Trophoblast cell (in vitro differentiated cells and primary cell): ENCODE measurements at regions not wholly inside any gene's neighbourhood (a gene's known extent, or its start where the extent isn't known, plus 50 kb on each side); places are given as distances from the start of the nearest gene placed in this dataset.

Experiments
- DNase-seq, 2 donors: peaks; one replicate each; pipeline ENCODE4 v3.0.0-alpha.2; 2016
- H2AFZ ChIP-seq: 2 replicates; pipeline ENCODE4 v1.6.1; 2013; ENCODE audit warnings: low read length, moderate library complexity, mild to moderate bottlenecking; ENCODE audit not compliant: insufficient read depth, poor library complexity
- H2AK5ac ChIP-seq: 2 replicates; pipeline ENCODE4 v1.6.1; 2013; ENCODE audit warnings: mild to moderate bottlenecking, low read length
- H2BK120ac ChIP-seq: 2 replicates; pipeline ENCODE4 v1.6.1; 2013; ENCODE audit warnings: low read length, mild to moderate bottlenecking, moderate library complexity; ENCODE audit not compliant: insufficient read depth, poor library complexity
- H2BK12ac ChIP-seq: 2 replicates; pipeline ENCODE4 v1.6.1; 2013; ENCODE audit warnings: mild to moderate bottlenecking, low read length, moderate library complexity
- H2BK5ac ChIP-seq: 2 replicates; pipeline ENCODE4 v1.6.1; 2013; ENCODE audit warnings: low read length, low read depth, moderate library complexity, mild to moderate bottlenecking; ENCODE audit not compliant: poor library complexity
- H3K14ac ChIP-seq: 2 replicates; pipeline ENCODE4 v1.6.1; 2013; ENCODE audit warnings: mild to moderate bottlenecking, low read length
- H3K18ac ChIP-seq: 2 replicates; pipeline ENCODE4 v1.6.1; 2013; ENCODE audit warnings: mild to moderate bottlenecking, low read length
- H3K23ac ChIP-seq: 2 replicates; pipeline ENCODE4 v1.6.1; 2013; ENCODE audit warnings: low read length
- H3K27ac ChIP-seq: 2 replicates; pipeline ENCODE4 v1.5.1; 2013; ENCODE audit warnings: low read depth, mild to moderate bottlenecking, inconsistent platforms, low read length, moderate library complexity
- H3K27me3 ChIP-seq: 2 replicates; pipeline ENCODE4 v1.6.1; 2013; ENCODE audit warnings: inconsistent platforms, mild to moderate bottlenecking, low read length, moderate library complexity; ENCODE audit not compliant: insufficient read depth
- H3K36me3 ChIP-seq, 2 experiments: 1 replicate in 1 of 2; 2 replicates in 1 of 2; pipeline ENCODE4 v1.6.1; 2013; ENCODE audit warnings: low read length in 2 of 2, mild to moderate bottlenecking in 2 of 2, moderate library complexity in 1 of 2; ENCODE audit not compliant: insufficient read depth in 2 of 2, control insufficient read depth in 1 of 2
- H3K4ac ChIP-seq: 2 replicates; pipeline ENCODE4 v1.6.1; 2013; ENCODE audit warnings: low read depth, mild to moderate bottlenecking, low read length, moderate library complexity
- H3K4me1 ChIP-seq, 2 experiments: 1 replicate in 1 of 2; 2 replicates in 1 of 2; pipeline ENCODE4 v1.6.1; 2013; ENCODE audit warnings: low read length in 2 of 2, mild to moderate bottlenecking in 2 of 2, moderate library complexity in 1 of 2; ENCODE audit not compliant: insufficient read depth in 2 of 2, control insufficient read depth in 1 of 2
- H3K4me2 ChIP-seq: 2 replicates; pipeline ENCODE4 v1.6.1; 2013; ENCODE audit warnings: inconsistent platforms, mild to moderate bottlenecking, low read length, moderate library complexity
- H3K4me3 ChIP-seq: 2 replicates; pipeline ENCODE4 v1.5.1; 2013; ENCODE audit warnings: mild to moderate bottlenecking, low read depth, low read length, inconsistent platforms
- H3K79me1 ChIP-seq: one replicate; pipeline ENCODE4 v1.6.1; 2013; ENCODE audit warnings: low read length
- H3K79me2 ChIP-seq: 2 replicates; pipeline ENCODE4 v1.6.1; 2013; ENCODE audit warnings: low read length, mild to moderate bottlenecking; ENCODE audit not compliant: control insufficient read depth, insufficient read depth, poor library complexity
- H3K9ac ChIP-seq: 2 replicates; pipeline ENCODE4 v1.6.1; 2013; ENCODE audit warnings: mild to moderate bottlenecking, low read length
- H3K9me3 ChIP-seq: 2 replicates; pipeline ENCODE4 v1.6.1; 2013; ENCODE audit warnings: low read depth, mild to moderate bottlenecking, control low read depth, inconsistent platforms, low read length; ENCODE audit not compliant: insufficient read depth
- H4K12ac ChIP-seq: 2 replicates; pipeline ENCODE4 v1.6.1; 2013; ENCODE audit warnings: low read depth, mild to moderate bottlenecking, low read length, moderate library complexity
- H4K8ac ChIP-seq: 2 replicates; pipeline ENCODE4 v1.6.1; 2013; ENCODE audit warnings: low read depth, mild to moderate bottlenecking, low read length, moderate library complexity
- H4K91ac ChIP-seq: one replicate; pipeline ENCODE4 v1.6.1; 2013; ENCODE audit warnings: low read depth, mild to moderate bottlenecking, low read length, moderate library complexity
- WGBS: extraction: QIAGEN DNeasy Blood & Tissue Kit; methylation state at CpG from one replicate; pipeline ENCODE4 v1.1.7; 2013; ENCODE audit warnings: missing lambda C conversion rate; ENCODE audit not compliant: insufficient read length, insufficient coverage; ENCODE audit errors: extremely low coverage; 5-methylcytosine and 5-hydroxymethylcytosine counted together

GRCh38 chr6:121994919-121995318 is 404.5 kb upstream of the HSF2 start:
- Histone ChIP-seq H2AFZ (no peak overlapping the region), H4K12ac (no peak overlapping the region), H3K18ac (no peak overlapping the region), H3K9ac (no peak overlapping the region), H3K4me2 (no peak overlapping the region), H2BK120ac (no peak overlapping the region), H3K4me1 (no peaks in the 10 kb centered on the region), H3K4ac (no peak overlapping the region), H3K4me3 (no peak overlapping the region), H3K36me3 (no peaks in the 10 kb centered on the region), H3K79me2 (no peaks in the 10 kb centered on the region), H2BK12ac (no peak overlapping the region), H3K14ac (no peak overlapping the region), H3K27ac (no peak overlapping the region), H3K27me3 (no peaks in the 10 kb centered on the region), H3K23ac (no peak overlapping the region), H3K9me3 (peaks cover 2% of the 10 kb centered on the region), H4K8ac (no peak overlapping the region), H2BK5ac (no peak overlapping the region), H3K79me1 (no peaks in the 10 kb centered on the region), H4K91ac (no peak overlapping the region), H2AK5ac (no peak overlapping the region)
- no CpG with 5 or more reads among the region's 1 CpG for WGBS
- DNase-seq, result no peak

GRCh38 chr6:121998631-121999030 is 400.8 kb upstream of the HSF2 start:
- Histone ChIP-seq H4K91ac (no peak overlapping the region), H3K4ac (no peak overlapping the region), H3K9me3 (no peaks in the 10 kb centered on the region)

DNA sequence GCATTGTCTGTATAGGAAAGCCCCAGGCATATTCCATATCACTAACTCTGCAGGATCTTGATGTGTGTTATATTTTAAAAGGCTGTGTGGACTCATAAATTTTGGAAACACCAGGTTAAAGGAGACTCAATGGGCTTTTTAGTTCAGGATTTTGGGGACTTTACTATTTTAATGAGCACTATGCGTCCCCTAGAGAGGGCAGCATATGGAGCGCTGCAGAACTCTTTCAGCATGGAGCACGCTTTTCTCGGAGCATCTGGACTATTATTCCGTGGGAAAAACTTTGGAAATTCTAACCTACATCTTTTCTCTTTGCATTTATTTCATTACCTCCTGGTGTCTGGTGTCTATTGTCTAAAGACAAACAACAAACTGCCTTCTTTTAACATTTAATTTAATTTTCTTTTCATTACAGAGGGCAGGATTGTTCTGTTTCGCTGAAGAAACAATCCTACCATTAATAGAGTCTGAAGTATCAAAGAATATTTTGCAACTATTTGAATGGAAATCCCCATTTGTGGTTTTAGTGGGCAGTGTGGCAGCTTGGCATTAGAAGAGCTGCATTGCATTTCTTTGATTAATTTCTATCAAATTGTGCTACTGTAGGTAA is 399.9 kb upstream of the HSF2 start:
- Histone ChIP-seq H2AK5ac (no peak overlapping the region), H3K9me3 (no peaks in the 10 kb centered on the region), H3K4me2 (no peak overlapping the region), H3K18ac (no peak overlapping the region), H2AFZ (no peak overlapping the region), H3K79me1 (no peaks in the 10 kb centered on the region), H3K23ac (no peak overlapping the region), H3K14ac (no peak overlapping the region), H3K79me2 (no peaks in the 10 kb centered on the region), H3K4ac (no peak overlapping the region), H3K36me3 (no peaks in the 10 kb centered on the region), H2BK5ac (no peak overlapping the region), H3K4me1 (no peaks in the 10 kb centered on the region), H4K12ac (no peak overlapping the region), H3K9ac (no peak overlapping the region), H3K27ac (no peak overlapping the region), H3K27me3 (no peaks in the 10 kb centered on the region), H3K4me3 (no peak overlapping the region), H4K8ac (no peak overlapping the region), H4K91ac (no peak overlapping the region), H2BK120ac (no peak overlapping the region), H2BK12ac (no peak overlapping the region)
- DNase-seq, result no peak
- no CpG with 5 or more reads among the region's 6 CpGs for WGBS

More at GRCh38 chr6:121998631-121999030, 400.8 kb upstream of the HSF2 start:
- H3K4me3 ChIP-seq, result no peak overlapping the region
- H2AFZ ChIP-seq, result no peak overlapping the region
- H4K8ac ChIP-seq, result no peak overlapping the region
- WGBS, result no CpG with 5 or more reads among the region's 2 CpGs
- no peak overlapping the region for H2BK12ac ChIP-seq
- no peak overlapping the region for H3K18ac ChIP-seq
- H3K27ac ChIP-seq, result no peak overlapping the region
- H2AK5ac ChIP-seq, result no peak overlapping the region
- no peaks in the 10 kb centered on the region for H3K4me1 ChIP-seq
- no peaks in the 10 kb centered on the region for H3K79me1 ChIP-seq
- no peak overlapping the region for H2BK120ac ChIP-seq
- no peaks in the 10 kb centered on the region for H3K36me3 ChIP-seq
- DNase-seq, result no peak
- H3K23ac ChIP-seq, result no peak overlapping the region
- H3K4me2 ChIP-seq, result no peak overlapping the region
- H3K9ac ChIP-seq, result no peak overlapping the region
- H2BK5ac ChIP-seq, result no peak overlapping the region
- no peak overlapping the region for H4K12ac ChIP-seq
- H3K27me3 ChIP-seq, result no peaks in the 10 kb centered on the region
- no peaks in the 10 kb centered on the region for H3K79me2 ChIP-seq
- no peak overlapping the region for H3K14ac ChIP-seq

DNA sequence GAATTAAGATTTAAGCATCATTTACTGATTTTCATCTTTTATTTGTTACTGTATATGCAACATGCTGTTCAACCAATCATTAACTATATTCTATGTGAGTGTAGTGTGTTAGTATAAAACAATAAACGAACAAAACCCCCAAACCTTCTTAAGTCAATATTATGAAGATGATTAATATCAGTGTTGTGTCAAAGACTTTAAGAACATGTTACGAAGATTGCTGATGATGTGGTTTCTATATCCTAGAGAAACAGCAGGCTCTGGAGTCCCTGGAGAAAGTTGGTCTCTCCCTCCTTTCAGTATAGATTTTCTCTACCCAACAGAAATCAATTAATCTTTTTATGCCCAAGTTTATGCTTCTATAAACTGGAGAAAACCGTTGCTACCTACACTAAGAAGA is 393.8 kb upstream of the HSF2 start:
- H3K9ac ChIP-seq, result no peak overlapping the region
- H3K79me1 ChIP-seq, result no peaks in the 10 kb centered on the region
- H3K79me2 ChIP-seq, result no peaks in the 10 kb centered on the region
- no peaks in the 10 kb centered on the region for H3K36me3 ChIP-seq
- no peak overlapping the region for H3K4ac ChIP-seq
- H3K23ac ChIP-seq, result no peak overlapping the region
- H2BK5ac ChIP-seq, result no peak overlapping the region
- no peak overlapping the region for H3K4me2 ChIP-seq
- H2BK12ac ChIP-seq, result no peak overlapping the region
- no peak for DNase-seq
- no CpG with 5 or more reads among the region's 3 CpGs for WGBS
- no peak overlapping the region for H2AK5ac ChIP-seq
- H4K8ac ChIP-seq, result no peak overlapping the region
- no peak overlapping the region for H3K14ac ChIP-seq
- no peak overlapping the region for H2BK120ac ChIP-seq
- no peak overlapping the region for H4K91ac ChIP-seq
- H3K9me3 ChIP-seq, result no peaks in the 10 kb centered on the region
- H3K27me3 ChIP-seq, result no peaks in the 10 kb centered on the region
- H2AFZ ChIP-seq, result no peak overlapping the region
- no peak overlapping the region for H3K27ac ChIP-seq
- no peaks in the 10 kb centered on the region for H3K4me1 ChIP-seq
- H3K4me3 ChIP-seq, result no peak overlapping the region
- no peak overlapping the region for H4K12ac ChIP-seq
- H3K18ac ChIP-seq, result no peak overlapping the region
